ENCODE measurements at regions not wholly inside any gene's neighbourhood (a gene's known extent, or its start where the extent isn't known, plus 50 kb on each side); places are given as distances from the start of the nearest gene placed in this dataset.

DNA sequence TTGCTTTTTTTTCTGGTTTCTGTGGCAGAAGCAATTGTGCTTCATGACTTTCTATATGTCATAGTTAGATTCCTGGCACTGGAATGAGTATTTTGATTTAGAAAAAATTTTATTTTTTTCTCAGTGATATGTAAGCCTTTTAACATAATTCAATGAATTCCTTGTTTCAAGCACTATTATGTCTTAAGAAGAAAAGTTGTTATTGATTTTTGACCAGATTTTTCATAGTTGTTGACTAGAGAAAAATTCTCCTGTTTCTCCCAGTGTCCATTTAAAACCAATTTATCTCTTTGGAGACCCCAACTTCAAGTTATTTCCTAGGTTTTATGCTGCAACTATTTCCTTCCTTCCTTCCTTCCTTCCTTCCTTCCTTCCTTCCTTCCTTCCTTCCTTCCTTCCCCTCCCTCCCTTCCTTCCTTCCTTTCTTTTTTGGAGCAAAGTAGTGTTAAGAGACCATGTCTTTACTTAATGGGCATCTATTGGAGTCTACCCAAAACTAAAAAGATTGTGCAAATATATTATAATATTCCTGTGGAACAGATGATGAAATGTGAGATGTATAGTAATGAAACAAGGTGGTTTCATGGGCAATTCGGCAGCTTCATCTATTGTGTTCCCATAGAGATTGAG is 346.9 kb downstream of the RNF144B start:
- TF ChIP-seq SUZ12 (IDR thresholded peaks at IDR 0.05): no peak
- no peak for TF ChIP-seq BHLHE40 (IDR thresholded peaks at IDR 0.05; ENCODE audit: borderline replicate concordance)
- no peak for TF ChIP-seq ELF4 (IDR thresholded peaks at IDR 0.05)
- TF ChIP-seq, protein P1, sequence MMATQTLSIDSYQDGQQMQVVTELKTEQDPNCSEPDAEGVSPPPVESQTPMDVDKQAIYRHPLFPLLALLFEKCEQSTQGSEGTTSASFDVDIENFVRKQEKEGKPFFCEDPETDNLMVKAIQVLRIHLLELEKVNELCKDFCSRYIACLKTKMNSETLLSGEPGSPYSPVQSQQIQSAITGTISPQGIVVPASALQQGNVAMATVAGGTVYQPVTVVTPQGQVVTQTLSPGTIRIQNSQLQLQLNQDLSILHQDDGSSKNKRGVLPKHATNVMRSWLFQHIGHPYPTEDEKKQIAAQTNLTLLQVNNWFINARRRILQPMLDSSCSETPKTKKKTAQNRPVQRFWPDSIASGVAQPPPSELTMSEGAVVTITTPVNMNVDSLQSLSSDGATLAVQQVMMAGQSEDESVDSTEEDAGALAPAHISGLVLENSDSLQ (IDR thresholded peaks at IDR 0.05): no peak
- CTCF ChIA-PET: interaction anchor here (0.6 to 0.7 kb wide), 2 partner anchors 206 to 241 kb away, joined by 4 to 6 read pairs; no protein-coding TSS in a partner anchor
- POLR2A ChIA-PET: no interaction called here
- DNase-seq (ENCODE audit: extremely low spot score): no peak

DNA sequence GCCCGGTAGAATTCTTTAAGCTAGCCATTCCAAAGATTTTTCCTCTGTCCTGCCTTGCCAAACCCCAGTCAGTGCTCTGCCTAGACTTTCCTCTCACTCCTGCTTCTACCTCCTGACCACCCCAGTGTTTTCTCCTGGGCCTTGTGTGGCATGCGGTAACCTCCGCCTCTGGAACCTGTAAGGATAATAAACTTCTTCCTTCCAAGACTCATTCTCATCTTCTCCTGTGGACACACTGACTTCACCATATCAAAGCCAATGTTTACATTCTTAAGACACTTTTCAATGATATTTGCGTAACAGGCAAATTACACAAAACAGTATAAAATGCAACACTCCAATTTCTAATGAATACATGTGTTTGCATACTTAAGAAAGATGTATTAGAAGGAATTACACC is 354.6 kb downstream of the RNF144B start:
- ChIA-PET POLR2A (no interaction called here), CTCF (no interaction called here)
- TF ChIP-seq TARDBP (IDR thresholded peaks at IDR 0.05): no peak
- no peak for TF ChIP-seq SUZ12 (IDR thresholded peaks at IDR 0.05)
- TF ChIP-seq FOXM1 (IDR thresholded peaks at IDR 0.05; ENCODE audit: borderline replicate concordance): no peak
- no peak for TF ChIP-seq ARNT (IDR thresholded peaks at IDR 0.05)
- no peak for TF ChIP-seq SP1 (IDR thresholded peaks at IDR 0.05)
- no peak for TF ChIP-seq FOXA1 (IDR thresholded peaks at IDR 0.05)
- TF ChIP-seq L3MBTL2 (conservative IDR thresholded peaks at IDR 0.05): no peak
- TF ChIP-seq, protein P1 (IDR thresholded peaks at IDR 0.05): no peak
- TF ChIP-seq HDGF (IDR thresholded peaks at IDR 0.05; ENCODE audit: borderline replicate concordance): no peak
- TF ChIP-seq CTBP1 (IDR thresholded peaks at IDR 0.05; ENCODE audit: borderline replicate concordance): no peak
- no peak for TF ChIP-seq ELF4 (IDR thresholded peaks at IDR 0.05)
- TF ChIP-seq ZNF384 (IDR thresholded peaks at IDR 0.05): no peak
- no peak for TF ChIP-seq BHLHE40 (IDR thresholded peaks at IDR 0.05; ENCODE audit: borderline replicate concordance)
- no peak for DNase-seq (ENCODE audit: extremely low spot score)

DNA sequence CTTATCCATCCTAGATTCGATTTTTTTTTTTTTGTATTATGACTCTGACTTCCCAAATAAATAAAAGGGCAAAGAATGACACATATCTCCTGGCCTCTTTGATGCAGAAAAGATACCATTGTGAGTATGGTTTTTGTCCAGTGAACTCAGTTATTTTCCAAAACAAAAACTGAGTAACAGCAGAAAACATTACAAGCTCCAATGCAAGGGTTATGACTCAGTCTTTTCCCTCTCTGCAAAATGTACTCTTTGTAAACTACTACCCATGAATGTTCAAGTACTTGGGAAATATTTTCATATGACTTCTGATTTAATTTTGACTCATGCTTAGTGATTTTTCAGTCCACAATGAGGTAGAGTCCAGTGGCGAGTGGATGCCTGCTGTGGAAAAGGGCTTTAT is 355.3 kb downstream of the RNF144B start:
- ChIA-PET POLR2A (no interaction called here), CTCF (interaction anchor here (0.6 kb wide), 1 partner anchor 148 kb away, joined by 3 read pairs; no protein-coding TSS in a partner anchor)
- DNase-seq (ENCODE audit: extremely low spot score): no peak
- TF ChIP-seq FOXA1 (IDR thresholded peaks at IDR 0.05) (no peak), FOXK2 (IDR thresholded peaks at IDR 0.05) (no peak), CTBP1 (IDR thresholded peaks at IDR 0.05; ENCODE audit: borderline replicate concordance) (no peak), LEF1 (IDR thresholded peaks at IDR 0.05; ENCODE audit: borderline replicate concordance) (no peak), ZNF384 (IDR thresholded peaks at IDR 0.05) (no peak), FOXM1 (IDR thresholded peaks at IDR 0.05; ENCODE audit: borderline replicate concordance) (no peak)

DNA sequence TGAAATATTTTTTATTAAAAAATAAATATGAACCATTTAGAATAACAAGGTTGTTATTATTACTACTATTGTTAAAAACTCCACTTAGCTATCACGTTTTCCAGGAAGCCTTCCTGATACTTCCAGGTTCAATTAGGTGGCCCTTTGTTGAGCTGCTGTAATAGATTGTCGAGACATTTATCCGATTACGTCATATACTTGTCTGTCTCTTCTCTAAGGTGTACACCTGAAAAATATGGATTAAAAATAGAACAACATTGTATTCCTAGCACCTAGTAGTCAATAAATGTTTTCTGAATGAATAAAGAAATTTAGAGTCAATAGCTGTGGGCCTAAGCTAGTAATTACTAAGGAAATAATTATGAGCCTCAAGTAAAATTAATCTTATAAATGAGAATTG is 359.6 kb downstream of the RNF144B start:
- CTCF ChIA-PET: no interaction called here
- no peak for DNase-seq (ENCODE audit: extremely low spot score)
- no peak for TF ChIP-seq SP1 (IDR thresholded peaks at IDR 0.05)
- TF ChIP-seq, protein P1 (IDR thresholded peaks at IDR 0.05): no peak
- TF ChIP-seq SUZ12 (IDR thresholded peaks at IDR 0.05): no peak
- no peak for TF ChIP-seq NFRKB (IDR thresholded peaks at IDR 0.05)
- no peak for TF ChIP-seq CTBP1 (IDR thresholded peaks at IDR 0.05; ENCODE audit: borderline replicate concordance)
- no peak for TF ChIP-seq TARDBP (IDR thresholded peaks at IDR 0.05)
- no peak for TF ChIP-seq ZNF384 (IDR thresholded peaks at IDR 0.05)
- no peak for TF ChIP-seq L3MBTL2 (conservative IDR thresholded peaks at IDR 0.05)
- no peak for TF ChIP-seq FOXK2 (IDR thresholded peaks at IDR 0.05)
- no peak for TF ChIP-seq HDGF (IDR thresholded peaks at IDR 0.05; ENCODE audit: borderline replicate concordance)
- POLR2A ChIA-PET: no interaction called here

DNA sequence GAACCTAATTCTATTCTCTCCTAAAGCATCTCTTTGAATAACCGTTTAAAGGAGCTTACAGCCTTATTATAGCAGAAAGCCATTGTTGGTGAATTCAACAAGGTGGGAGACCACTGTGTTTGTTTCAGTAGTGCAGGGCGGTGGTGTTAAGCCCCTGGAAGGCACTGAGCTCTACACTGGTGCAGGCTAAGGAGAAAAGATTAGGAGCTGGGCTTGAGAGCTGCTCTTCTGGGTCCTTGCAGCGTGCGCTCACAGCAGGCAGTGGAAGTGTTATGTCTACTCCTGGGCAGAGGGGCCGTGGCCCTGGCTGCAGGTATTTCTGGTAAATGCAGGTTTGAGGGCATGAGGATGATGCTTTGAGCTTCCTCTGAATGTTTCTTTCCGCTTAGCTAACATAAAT is 361.2 kb downstream of the RNF144B start:
- no peak for TF ChIP-seq SUZ12 (IDR thresholded peaks at IDR 0.05)
- TF ChIP-seq TARDBP (IDR thresholded peaks at IDR 0.05): no peak
- TF ChIP-seq ARNT (IDR thresholded peaks at IDR 0.05): no peak
- no peak for TF ChIP-seq FOXM1 (IDR thresholded peaks at IDR 0.05; ENCODE audit: borderline replicate concordance)
- no peak for TF ChIP-seq ELF4 (IDR thresholded peaks at IDR 0.05)
- TF ChIP-seq L3MBTL2 (conservative IDR thresholded peaks at IDR 0.05): no peak
- TF ChIP-seq NFRKB (IDR thresholded peaks at IDR 0.05): no peak
- no peak for TF ChIP-seq FOXA1 (IDR thresholded peaks at IDR 0.05)
- no peak for TF ChIP-seq FOXK2 (IDR thresholded peaks at IDR 0.05)
- TF ChIP-seq CTBP1 (IDR thresholded peaks at IDR 0.05; ENCODE audit: borderline replicate concordance): no peak
- TF ChIP-seq LEF1 (IDR thresholded peaks at IDR 0.05; ENCODE audit: borderline replicate concordance): no peak
- TF ChIP-seq HDGF (IDR thresholded peaks at IDR 0.05; ENCODE audit: borderline replicate concordance): no peak
- ChIA-PET CTCF (no interaction called here), POLR2A (no interaction called here)
- no peak for DNase-seq (ENCODE audit: extremely low spot score)

DNA sequence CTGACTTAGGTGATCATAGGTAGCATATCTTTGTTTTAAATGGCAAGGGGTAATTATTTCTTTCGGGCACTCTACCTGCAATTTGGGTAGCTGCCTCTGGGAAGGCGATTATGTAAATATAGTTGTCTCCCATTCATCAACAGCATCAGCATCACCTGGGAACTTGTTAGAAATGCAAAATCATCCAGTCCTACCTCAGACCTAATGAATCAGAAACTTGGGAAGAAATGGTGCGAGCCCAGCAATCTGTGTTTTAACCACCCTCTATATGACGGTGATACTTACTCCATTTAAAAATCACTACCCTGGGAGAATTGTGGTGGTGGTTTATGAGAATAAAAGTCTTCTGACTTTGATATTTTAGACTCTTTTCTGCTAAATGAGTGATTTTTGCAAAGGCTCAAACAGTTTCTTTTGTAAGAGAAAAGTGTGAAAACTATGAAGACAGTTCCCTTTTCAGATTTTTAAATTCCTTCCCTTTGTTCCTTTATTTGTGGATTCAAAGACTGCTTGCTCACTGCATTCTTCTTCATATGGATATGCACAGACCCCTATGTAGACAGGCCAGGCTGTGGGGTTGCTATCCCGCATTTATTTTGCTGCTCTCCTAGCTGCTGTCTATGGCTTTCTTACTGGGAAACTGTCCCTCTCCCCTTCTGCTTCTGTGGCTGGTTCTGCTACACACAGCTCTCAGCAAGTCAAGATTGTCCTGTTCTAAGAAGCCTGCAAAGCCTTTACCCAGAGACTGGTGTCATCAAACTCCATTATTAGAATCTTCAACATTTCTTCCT is 365.3 kb downstream of the RNF144B start:
- CTCF ChIA-PET: no interaction called here
- POLR2A ChIA-PET: no interaction called here
- TF ChIP-seq ARNT (IDR thresholded peaks at IDR 0.05) (no peak), ELF4 (IDR thresholded peaks at IDR 0.05) (no peak), FOXA1 (IDR thresholded peaks at IDR 0.05) (no peak), NFRKB (IDR thresholded peaks at IDR 0.05) (no peak), SUZ12 (IDR thresholded peaks at IDR 0.05) (no peak), TARDBP (IDR thresholded peaks at IDR 0.05) (no peak), HDGF (IDR thresholded peaks at IDR 0.05; ENCODE audit: borderline replicate concordance) (no peak), LEF1 (IDR thresholded peaks at IDR 0.05; ENCODE audit: borderline replicate concordance) (no peak), ZNF384 (IDR thresholded peaks at IDR 0.05) (no peak), BHLHE40 (IDR thresholded peaks at IDR 0.05; ENCODE audit: borderline replicate concordance) (no peak), CTBP1 (IDR thresholded peaks at IDR 0.05; ENCODE audit: borderline replicate concordance) (no peak), FOXM1 (IDR thresholded peaks at IDR 0.05; ENCODE audit: borderline replicate concordance) (no peak), FOXK2 (IDR thresholded peaks at IDR 0.05) (no peak), SP1 (IDR thresholded peaks at IDR 0.05) (no peak), L3MBTL2 (conservative IDR thresholded peaks at IDR 0.05) (no peak)
- TF ChIP-seq, protein P1 (IDR thresholded peaks at IDR 0.05): no peak
- DNase-seq (ENCODE audit: extremely low spot score): no peak

Measured in HEK293T (cell line).